Posterior cingulate gyrus (tissue), 11 donors: ENCODE measurements at regions not wholly inside any gene's neighbourhood (a gene's known extent, or its start where the extent isn't known, plus 50 kb on each side); places are given as distances from the start of the nearest gene placed in this dataset.
"Not testable (repeated sequence)": the region's sequence is repeated elsewhere in the genome, so short reads cannot be mapped to it uniquely, and the experiment has no call there.

Experiments used
- DNase-seq, 10 donors: peaks; one replicate each; pipeline versions ENCODE4 v3.0.0 to v3.0.0-alpha.2; 2020 to 2021; ENCODE audit warnings: mixed read lengths in 3 of 10
- intact Hi-C: fragments of 100-400 bp; cut with DNase I; formaldehyde crosslinking; loops from one replicate; pipeline ENCODE4 v1.15.1; 2023

DNA sequence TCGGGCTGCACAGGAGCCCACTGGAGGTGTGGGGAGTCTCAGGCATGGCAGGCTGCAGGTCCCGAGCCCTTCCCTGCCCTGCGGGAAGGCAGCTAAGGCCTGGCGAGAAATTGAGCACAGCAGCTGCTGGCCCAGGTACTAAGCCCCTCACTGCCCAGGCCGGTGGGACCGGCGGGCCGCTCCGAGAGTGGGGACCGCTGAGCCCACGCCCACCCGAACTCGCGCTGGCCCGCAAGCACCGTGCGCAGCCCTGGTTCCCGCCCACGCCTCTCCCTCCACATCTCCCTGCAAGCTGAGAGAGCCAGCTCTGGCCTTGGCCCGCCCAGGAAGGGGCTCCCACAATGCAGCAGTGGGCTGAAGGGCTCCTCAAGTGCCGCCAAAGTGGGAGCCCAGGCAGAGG, 82.0 kb upstream of the NEIL3 start:
- DNase-seq, result peak in 1 of 10 donors; percentile 77
- intact Hi-C loops, result no loop called here

DNA sequence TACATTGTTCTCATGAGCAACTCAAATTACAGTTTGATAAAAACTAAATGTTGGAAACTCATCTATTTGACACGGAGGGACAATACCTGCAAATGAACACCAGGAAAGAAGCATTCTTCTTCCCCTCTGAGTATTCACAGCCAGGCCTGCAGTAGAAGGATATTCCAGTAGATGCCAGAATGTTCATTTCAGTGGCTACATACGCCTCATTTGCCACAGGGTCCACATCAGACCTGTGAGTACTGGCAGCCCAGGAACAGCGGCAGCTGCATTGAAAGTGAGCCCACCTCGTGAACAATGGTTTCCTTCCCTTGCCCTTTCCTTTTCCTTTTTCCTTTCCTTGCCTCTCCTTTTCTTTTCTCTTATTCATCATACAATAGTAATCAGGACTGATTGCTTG, 81.1 kb upstream of the NEIL3 start:
- no peak for DNase-seq
- intact Hi-C loops, result no loop called here

GRCh38 chr4:177229331-177229730, 80.3 kb upstream of the NEIL3 start:
- no peak for DNase-seq
- intact Hi-C loops, result no loop called here

DNA sequence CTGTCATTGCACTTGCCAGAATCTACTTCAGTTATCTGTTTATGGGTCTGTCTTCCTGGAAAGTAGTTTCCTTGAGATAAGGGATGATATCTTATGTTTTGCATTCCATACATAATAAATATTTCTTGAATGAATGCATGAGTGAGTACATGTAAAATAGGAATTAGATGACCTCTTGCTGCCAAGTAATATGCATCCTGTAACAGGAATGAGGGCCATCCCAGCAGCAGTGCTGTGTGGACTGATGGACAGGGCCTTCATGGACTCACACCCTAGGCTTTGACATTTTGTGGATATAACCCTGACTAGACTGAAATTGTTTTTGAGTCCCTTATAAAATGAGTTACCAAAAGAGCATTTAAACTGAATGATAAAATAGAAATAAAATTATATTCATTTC, 77.2 kb upstream of the NEIL3 start:
- intact Hi-C loops, result no loop called here

DNA sequence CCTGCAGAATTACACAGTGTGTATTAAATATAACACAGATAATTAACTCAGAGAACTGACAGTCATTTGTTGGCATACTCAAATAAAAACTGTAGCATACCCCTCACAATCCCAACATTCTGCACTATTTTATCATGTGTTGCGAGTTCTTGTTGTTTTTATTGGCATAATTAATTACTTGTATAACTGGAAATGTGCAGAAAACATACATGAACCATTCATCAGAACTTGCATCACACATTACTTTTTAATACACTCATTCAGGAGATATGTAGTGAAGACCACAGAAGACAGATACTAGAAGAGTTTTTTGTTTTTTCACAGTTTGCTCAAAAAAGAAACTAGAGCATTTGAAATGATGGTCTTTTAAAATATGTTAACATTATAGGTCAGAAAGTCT, 74.6 kb upstream of the NEIL3 start:
- intact Hi-C loops, result no loop called here
- DNase-seq, result no peak

More for the DNA sequence above, 77.2 kb upstream of the NEIL3 start:
- DNase-seq, result no peak

GRCh38 chr4:177236886-177237285, 72.8 kb upstream of the NEIL3 start:
- intact Hi-C loops, result no loop called here
- DNase-seq, result no peak

GRCh38 chr4:177237291-177237690, 72.4 kb upstream of the NEIL3 start:
- intact Hi-C loops, result no loop called here
- no peak for DNase-seq

- intact Hi-C loops, result no loop called here
- no peak for DNase-seq
Measured at GRCh38 chr4:177239477-177239876, 70.2 kb upstream of the NEIL3 start.

DNA sequence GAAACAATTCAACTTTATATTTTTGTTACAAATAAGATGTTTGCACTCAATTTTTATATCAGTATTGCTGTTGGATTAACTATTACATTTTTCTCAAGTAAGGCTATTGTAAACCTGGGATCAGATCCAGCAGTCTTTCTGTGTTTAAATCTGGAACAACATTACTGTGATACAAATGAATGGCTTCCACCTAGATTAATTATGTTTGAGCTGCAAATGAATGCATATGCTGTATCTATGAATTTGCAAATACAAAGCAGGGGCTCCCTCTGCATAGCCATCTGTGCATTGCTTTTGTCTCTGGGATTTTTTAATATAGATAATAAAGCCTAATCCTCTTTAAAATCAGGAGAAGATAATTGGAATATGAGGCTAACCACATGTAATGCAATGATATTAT, 69.8 kb upstream of the NEIL3 start:
- intact Hi-C loops, result no loop called here
- no peak for DNase-seq

- no peak for DNase-seq
- intact Hi-C loops, result no loop called here
Measured at GRCh38 chr4:177242651-177243286, 66.9 kb upstream of the NEIL3 start.

GRCh38 chr4:177246641-177247584, 62.8 kb upstream of the NEIL3 start:
- intact Hi-C loops, result no loop called here
- no peak for DNase-seq

DNA sequence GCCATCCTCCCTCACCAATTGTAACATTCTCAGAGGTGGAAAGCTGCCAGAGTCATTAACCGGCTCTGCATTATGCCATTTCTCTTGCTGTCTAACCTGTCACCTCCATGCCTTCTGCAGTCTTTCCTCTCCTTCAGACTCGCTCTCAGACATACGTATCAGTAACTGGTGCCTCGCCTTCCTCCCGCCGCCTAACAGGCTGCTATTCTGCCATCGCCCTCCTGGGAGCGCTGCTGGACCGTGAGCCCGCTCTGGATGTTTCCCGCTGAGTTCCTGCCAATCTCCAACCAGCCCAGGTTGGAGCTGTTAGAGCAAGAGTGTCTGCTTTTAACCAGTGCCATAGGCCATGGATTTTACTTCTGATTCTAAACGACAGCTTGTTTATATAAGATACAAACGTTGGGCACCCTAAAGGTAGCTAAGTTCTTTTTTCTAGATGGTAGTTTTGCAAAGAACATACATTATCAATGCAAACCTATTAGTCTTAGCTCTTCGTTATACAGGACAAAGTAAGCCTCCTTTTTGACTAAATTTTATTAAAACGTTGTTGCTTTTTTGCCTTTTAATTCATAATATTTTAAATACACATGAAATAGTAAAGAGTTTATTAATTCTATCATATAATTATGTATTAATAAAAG, 59.5 kb upstream of the NEIL3 start:
- peak; percentile 21 to 92 (median 62) for DNase-seq
- intact Hi-C loops, result loop anchor here (1.0 kb wide), 1 partner anchor 89 kb away; no protein-coding TSS in a partner anchor

DNA sequence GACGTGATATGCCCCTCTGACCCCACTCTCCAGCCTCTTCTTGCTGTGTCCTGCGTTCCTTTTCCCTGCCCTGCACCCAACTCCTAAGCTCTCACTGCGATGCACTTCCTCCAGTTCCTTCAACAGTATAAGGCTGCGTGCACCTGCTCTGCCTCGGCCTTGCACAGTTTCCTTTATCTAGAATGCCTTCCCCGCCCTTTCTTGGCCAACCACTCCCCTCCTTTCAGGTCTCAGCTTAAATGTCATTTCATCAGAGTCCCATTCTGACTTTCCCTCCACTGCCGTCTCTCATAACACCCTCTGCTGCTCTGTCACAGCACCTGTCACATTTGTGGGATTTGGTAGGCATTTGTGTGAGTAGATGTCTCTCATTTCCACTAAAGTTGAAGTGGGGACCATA, 58.4 kb upstream of the NEIL3 start:
- intact Hi-C loops, result no loop called here
- no peak for DNase-seq

GRCh38 chr4:177255359-177255758, 54.3 kb upstream of the NEIL3 start:
- intact Hi-C loops, result no loop called here
- no peak for DNase-seq

- intact Hi-C loops, result no loop called here
- peak in 1 of 10 donors; percentile 54 for DNase-seq
Measured at GRCh38 chr4:177256950-177257349, 52.7 kb upstream of the NEIL3 start.

DNA sequence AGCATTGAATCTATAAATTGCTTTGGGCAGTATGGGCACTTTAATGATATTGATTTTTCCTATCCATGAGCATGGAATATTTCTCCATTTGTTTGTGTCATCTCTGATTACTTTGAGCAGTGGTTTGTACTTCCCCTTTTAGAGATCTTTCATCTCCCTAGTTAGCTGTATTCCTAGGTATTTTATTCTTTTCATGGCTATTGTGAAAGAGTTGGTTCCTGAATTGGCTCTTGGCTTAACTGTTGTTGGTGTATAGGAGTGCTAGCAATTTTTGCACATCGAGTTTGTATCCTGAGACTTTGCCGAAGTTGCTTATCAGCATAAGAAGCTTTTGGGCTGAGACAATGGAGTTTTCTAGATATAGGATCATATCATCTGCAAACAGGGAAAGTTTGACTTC, 50.2 kb upstream of the NEIL3 start:
- intact Hi-C loops, result not testable (repeated sequence)

More for the DNA sequence above, 50.2 kb upstream of the NEIL3 start:
- not testable (repeated sequence) for DNase-seq
